SU-DHL-6 (cell line): ENCODE measurements at regions not wholly inside any gene's neighbourhood (a gene's known extent, or its start where the extent isn't known, plus 50 kb on each side); places are given as distances from the start of the nearest gene placed in this dataset.
"Not testable (repeated sequence)": the region's sequence is repeated elsewhere in the genome, so short reads cannot be mapped to it uniquely, and the experiment has no call there.

ENCODE experiments used
- CTCF ChIP-seq: fragments of 200-600 bp; sonication (generic); IDR thresholded peaks from one replicate; pipeline ENCODE4 v1.5.1; 2017; ENCODE audit warnings: antibody characterized with exemption, mild to moderate bottlenecking, low read length, moderate library complexity; ENCODE audit not compliant: insufficient read depth, poor library complexity, severe bottlenecking
- EZH2phosphoT487 ChIP-seq: fragments of 200-600 bp; sonication (generic), shearing (Covaris generic); conservative IDR thresholded peaks from 2 replicates; pipeline ENCODE4 v1.6.1; 2018; ENCODE audit warnings: mild to moderate bottlenecking, antibody characterized with exemption, low read length, moderate library complexity, mixed read lengths

DNA sequence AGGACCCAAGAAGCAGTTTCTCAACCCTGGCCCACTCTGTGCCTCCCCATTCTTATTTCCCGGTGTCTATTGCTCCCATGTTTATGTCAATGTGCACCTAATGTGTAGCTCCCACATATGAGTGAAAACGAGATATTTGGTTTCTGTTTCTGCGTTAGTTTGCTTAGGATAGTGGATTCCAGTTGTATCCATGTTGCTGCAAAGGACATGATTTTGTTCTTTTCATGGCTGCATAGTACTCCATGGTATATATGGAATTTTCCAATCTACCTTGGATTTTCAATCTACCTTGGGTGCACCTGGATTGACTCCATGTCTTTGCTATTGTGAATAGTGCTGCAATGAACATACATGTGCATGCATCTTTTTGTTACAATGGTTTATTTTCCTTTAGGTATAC lies 119.8 kb upstream of the CTSV start:
- TF ChIP-seq CTCF, EZH2phosphoT487: not testable (repeated sequence)
